ENCODE measurements at regions not wholly inside any gene's neighbourhood (a gene's known extent, or its start where the extent isn't known, plus 50 kb on each side); places are given as distances from the start of the nearest gene placed in this dataset.
"Not testable (repeated sequence)": the region's sequence is repeated elsewhere in the genome, so short reads cannot be mapped to it uniquely, and the experiment has no call there.

DNA sequence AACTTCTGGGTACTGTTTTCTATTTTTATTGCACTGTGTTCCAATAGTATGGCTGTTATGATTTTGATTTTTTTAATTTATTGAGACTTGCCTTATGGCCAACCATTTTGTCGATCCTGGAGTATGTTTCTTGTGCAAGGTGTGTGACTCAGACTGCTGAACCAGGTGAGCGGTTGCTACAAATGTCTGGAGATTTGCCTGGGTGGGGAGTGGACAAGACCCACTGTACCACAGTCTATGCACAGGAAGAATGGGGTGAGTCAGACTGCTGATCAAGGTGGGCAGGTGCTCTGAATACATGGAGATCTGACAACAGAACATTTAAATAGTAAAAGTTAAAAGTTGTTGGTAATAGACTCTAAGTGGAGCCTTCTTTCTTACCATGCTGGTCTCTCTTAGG is 609.2 kb downstream of the CSNK1G3 start:
- DNase-seq (ENCODE audit: low spot score), result no peak

DNA sequence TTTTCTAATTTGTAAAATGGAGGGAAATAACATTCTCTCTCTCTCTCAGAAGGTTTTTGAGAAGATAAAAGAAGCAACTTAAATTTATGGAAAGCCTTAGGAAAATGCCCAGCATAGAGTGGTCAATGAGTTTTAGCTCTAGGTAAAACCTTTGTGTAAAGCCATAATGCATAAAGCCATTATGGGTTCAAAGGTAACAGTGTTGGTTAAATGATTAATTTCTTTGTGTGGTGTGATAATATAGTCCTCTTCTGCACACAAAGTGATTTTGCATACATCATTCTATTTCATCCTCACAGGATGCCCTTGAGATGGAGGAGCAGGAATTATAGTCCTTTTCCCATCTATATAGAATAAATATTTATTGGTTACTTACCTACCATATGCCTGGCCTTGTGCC is 602.9 kb downstream of the CSNK1G3 start:
- no peak for DNase-seq (ENCODE audit: low spot score)

- no peak for DNase-seq (ENCODE audit: low spot score)
Observed at GRCh38 chr5:124111886-124112285, 599.9 kb downstream of the CSNK1G3 start.

GRCh38 chr5:124110942-124111341 is 599.0 kb downstream of the CSNK1G3 start:
- DNase-seq (ENCODE audit: low spot score), result no peak

DNA sequence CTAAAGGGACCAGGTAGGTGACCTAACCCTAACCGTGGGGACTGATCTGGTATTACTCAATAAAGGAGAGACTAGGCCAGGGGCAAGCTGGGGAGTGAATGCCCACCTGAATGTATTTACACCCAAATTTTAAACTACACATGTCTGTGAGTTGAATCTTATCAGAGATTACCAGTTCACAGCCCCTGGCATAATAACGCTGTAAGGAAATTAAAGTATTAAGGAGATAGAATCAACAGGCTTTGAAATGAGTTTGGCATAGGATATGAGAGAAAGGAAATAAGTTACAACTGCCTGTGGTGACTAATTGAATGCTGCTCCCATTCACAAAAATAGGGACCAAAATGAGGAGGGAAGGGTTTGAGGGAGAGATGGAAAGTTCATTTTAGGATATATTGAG is 593.3 kb downstream of the CSNK1G3 start:
- DNase-seq (ENCODE audit: low spot score), result no peak

- DNase-seq (ENCODE audit: low spot score), result no peak
Observed at GRCh38 chr5:124104821-124105220, 592.8 kb downstream of the CSNK1G3 start.

GRCh38 chr5:124104344-124104743 is 592.4 kb downstream of the CSNK1G3 start:
- DNase-seq (ENCODE audit: low spot score), result no peak

DNA sequence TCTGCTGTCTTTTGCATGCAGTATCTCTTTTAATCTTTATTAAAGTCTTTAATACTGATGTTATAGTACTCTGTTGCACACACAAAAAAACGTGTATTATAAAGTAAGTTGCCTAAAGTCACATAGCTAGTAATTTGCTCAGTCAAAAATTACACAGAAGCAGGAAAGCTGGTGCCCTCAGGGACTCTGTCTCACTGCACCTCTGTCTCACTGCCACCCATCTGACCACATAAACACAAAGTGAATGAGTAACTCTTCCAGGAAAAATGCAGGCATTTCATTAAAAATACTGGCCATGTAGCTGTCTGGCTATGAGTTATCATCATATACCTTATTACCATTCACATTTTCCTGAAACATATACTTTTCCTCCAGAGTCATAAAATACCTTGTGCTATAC is 591.7 kb downstream of the CSNK1G3 start:
- DNase-seq (ENCODE audit: low spot score), result no peak

DNA sequence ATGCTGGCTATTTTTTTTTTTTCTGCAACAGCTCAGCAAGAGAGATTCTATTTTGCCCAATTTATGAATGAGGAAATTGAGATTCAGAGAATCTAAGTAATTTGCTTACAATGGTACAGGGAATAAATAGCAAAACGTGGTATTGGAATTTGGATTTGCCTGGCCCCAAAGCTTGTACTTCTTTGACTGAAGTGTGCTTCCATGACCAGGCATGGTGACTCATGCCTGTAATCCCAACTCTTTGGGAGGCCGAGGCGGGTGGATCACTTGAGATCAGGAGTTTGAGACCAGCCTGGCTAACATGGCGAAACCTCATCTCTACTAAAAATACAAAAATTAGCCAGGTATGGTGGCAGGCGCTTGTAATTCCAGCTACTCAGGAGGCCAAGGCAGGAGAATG is 591.1 kb downstream of the CSNK1G3 start:
- not testable (repeated sequence) for DNase-seq (ENCODE audit: low spot score)

GRCh38 chr5:124102486-124102885 is 590.5 kb downstream of the CSNK1G3 start:
- DNase-seq (ENCODE audit: low spot score), result no peak

DNA sequence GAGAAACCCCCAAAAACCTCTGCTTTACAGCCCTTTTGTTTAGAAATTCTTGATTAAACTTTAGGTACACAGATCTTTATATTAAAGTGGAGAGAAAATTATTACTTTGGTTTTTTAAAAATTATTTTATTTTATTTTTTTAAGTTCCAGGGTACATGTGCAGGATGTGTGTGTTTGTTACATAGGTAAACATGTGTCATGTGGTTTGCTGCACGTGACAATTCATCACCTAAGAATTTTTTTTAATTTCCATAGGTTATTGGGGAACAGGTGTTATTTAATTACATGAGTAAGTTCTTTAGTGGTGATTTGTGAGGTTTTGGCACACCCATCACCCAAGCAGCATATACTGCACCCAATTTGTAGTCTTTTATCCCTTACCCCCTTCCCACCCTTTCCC is 581.7 kb downstream of the CSNK1G3 start:
- no peak for DNase-seq (ENCODE audit: low spot score)

DNA sequence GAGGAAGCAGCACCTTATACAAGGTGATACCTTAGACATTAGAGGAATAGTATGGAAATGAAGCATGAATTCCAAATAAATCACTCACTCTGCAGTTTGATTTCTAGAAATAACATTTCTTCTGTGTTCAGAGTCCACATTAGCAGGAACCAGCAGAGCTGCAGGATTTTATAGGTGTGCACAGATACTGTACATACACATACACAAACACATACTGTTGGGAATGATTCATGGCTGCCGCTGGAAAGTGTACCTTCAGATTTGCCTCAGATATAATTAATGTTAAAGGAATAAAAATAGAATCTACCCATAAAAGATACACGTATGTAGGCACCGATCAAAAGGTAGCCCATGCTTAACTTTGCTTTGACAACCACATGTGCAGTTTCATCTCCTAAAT is 578.1 kb downstream of the CSNK1G3 start:
- DNase-seq (ENCODE audit: low spot score), result no peak

GRCh38 chr5:124089578-124089977 is 577.6 kb downstream of the CSNK1G3 start:
- no peak for DNase-seq (ENCODE audit: low spot score)

GRCh38 chr5:124088289-124089032 is 576.5 kb downstream of the CSNK1G3 start:
- DNase-seq (ENCODE audit: low spot score), result no peak

DNA sequence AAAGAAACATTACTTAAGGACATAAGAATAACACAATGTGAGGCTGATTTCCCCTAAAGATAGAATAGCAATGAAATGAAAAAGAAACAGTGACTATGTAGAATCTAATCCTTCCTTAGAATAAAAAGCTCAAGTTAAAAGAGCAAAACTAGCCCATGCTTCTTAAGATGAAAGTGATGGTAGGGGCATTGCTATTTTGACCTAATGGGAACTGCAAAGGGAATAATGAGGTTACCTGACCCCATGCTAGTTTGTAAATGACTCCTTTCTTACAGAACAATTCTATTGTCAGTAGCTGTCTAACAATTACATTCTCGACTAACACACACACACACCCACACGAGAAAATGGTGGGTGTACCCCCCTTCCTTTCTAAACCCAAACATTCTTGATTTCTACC is 575.8 kb downstream of the CSNK1G3 start:
- no peak for DNase-seq (ENCODE audit: low spot score)

DNA sequence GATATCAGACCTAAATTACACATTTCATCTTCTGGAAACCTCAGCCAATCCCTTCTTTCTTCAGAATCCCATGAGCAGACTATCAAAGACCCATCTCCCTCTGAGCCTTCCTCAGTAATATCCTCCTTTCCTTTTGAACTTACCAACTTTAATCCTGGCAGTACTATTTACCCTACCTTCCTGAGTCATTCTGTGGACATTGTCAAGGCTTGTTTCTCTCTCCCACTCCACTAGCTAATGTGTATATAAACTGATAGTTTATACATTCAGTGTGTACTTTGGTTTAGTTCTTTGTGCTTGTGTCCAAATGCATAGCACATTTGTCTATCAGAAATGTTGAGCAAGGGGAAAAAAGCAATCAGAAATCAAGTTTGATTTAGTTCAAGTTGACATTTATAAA is 568.3 kb downstream of the CSNK1G3 start:
- no peak for DNase-seq (ENCODE audit: low spot score)

DNA sequence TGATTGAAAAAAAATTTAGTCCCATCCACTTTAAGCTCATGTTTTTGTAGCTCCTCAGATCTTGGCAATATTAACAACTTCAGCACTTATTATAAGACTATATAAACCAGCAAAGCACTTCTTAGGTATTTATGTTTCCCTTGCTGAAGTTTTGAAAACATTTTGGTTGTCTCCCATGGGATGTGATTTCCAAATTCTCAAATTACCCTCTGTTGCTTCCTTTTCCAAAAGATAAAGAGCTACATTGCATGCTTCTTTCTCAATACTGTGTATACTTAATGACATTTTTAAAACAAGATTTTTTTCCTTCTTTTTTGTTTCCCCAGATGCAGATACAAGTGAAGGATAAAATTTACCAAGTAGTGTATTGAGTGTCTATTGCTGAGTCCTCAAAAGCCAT is 567.1 kb downstream of the CSNK1G3 start:
- DNase-seq (ENCODE audit: low spot score), result no peak

GRCh38 chr5:124074500-124074899 is 562.5 kb downstream of the CSNK1G3 start:
- no peak for DNase-seq (ENCODE audit: low spot score)

GRCh38 chr5:124072570-124072969 is 560.6 kb downstream of the CSNK1G3 start:
- no peak for DNase-seq (ENCODE audit: low spot score)

- no peak for DNase-seq (ENCODE audit: low spot score)
Observed at GRCh38 chr5:124071039-124071438, 559.1 kb downstream of the CSNK1G3 start.

GRCh38 chr5:124065508-124065907 is 553.5 kb downstream of the CSNK1G3 start:
- DNase-seq (ENCODE audit: low spot score), result no peak

DNA sequence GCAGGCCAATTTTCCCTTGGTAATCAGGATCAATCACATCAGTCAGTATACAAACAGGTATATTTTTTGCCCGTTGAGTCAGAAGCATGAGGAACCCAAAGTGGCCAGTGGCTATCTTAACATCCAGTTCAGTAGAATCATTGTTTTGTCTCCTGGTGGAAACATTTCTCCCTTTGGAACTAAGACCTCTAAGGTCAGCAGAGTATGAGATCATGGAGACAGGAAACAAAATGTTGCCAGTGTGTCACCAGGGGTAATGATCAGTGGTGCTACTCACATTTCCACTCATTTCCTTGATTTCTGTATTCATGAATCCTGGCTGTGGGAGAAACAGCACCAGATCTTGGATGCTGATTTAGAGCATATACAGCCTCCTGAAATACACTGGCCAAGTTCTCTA is 553.0 kb downstream of the CSNK1G3 start:
- no peak for DNase-seq (ENCODE audit: low spot score)

DNA sequence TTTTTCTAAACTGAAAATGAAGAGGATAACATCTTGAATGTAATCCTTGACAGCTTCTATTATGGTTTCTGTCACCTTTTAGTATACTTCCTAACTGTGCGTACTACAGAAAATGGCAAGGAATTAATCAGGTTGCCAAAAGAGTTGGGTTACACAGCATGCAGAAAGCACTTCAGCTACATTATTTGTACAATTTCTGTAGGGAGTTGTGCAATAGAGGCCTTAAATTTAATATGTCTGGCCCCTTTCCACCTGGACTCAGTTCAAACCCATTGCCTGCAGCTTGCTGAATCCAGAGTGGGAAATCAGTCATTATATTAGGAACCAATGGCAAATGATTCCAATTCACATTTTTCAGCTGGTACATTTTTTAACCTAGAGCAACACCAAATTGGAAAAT is 549.7 kb downstream of the CSNK1G3 start:
- no peak for DNase-seq (ENCODE audit: low spot score)

DNA sequence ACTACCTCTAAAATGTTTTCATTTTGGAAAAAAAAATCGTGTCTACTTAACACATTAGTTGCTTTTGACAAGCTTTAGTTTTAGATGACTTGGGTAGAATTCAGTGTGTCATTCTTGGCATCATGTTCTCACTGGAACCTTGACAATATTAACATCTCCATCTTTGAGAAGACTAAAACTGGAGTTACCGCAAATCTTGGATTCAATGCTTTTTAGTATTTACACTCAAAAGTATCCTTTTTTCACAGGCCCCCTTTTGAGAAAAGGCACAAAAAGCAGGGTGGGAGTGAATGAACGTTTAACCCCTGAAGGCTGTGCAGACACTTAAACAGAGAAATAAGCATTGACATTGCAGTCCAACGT is 549.1 kb downstream of the CSNK1G3 start:
- DNase-seq (ENCODE audit: low spot score), result no peak

Measured in SW480 (cell line).